GM19468 (cell line): ENCODE measurements at regions not wholly inside any gene's neighbourhood (a gene's known extent, or its start where the extent isn't known, plus 50 kb on each side); places are given as distances from the start of the nearest gene placed in this dataset.

ENCODE experiments used
- ATAC-seq: cut with Tn5 transposase; IDR thresholded peaks from one replicate; pipeline ENCODE4 v1.9.1; 2021; ENCODE audit warnings: mild to moderate bottlenecking, moderate library complexity, moderate number of reproducible peaks; ENCODE audit not compliant: unreplicated experiment; ENCODE audit errors: extremely low read depth

- no peak for ATAC-seq
Measured at GRCh38 chrX:118167361-118167760, 50.8 kb upstream of the KLHL13 start.

- ATAC-seq, result no peak
Measured at GRCh38 chrX:118171356-118171755, 54.7 kb upstream of the KLHL13 start.

GRCh38 chrX:118174516-118175098 is 58.0 kb upstream of the KLHL13 start:
- no peak for ATAC-seq

- no peak for ATAC-seq
Measured at GRCh38 chrX:118177708-118178107, 61.1 kb upstream of the KLHL13 start.

- ATAC-seq, result no peak
Measured at GRCh38 chrX:118178450-118178849, 61.8 kb upstream of the KLHL13 start.

GRCh38 chrX:118179161-118179560 is 62.6 kb upstream of the KLHL13 start:
- no peak for ATAC-seq

- no peak for ATAC-seq
Measured at GRCh38 chrX:118179718-118180117, 63.1 kb upstream of the KLHL13 start.

GRCh38 chrX:118181030-118181429 is 64.4 kb upstream of the KLHL13 start:
- no peak for ATAC-seq

- ATAC-seq, result no peak
Measured at GRCh38 chrX:118182025-118182424, 65.4 kb upstream of the KLHL13 start.

GRCh38 chrX:118182681-118183080 is 66.1 kb upstream of the KLHL13 start:
- no peak for ATAC-seq

- no peak for ATAC-seq
Measured at GRCh38 chrX:118183606-118184005, 67.0 kb upstream of the KLHL13 start.

- ATAC-seq, result no peak
Measured at GRCh38 chrX:118187100-118187499, 70.5 kb upstream of the KLHL13 start.

GRCh38 chrX:118189000-118189399 is 72.4 kb upstream of the KLHL13 start:
- ATAC-seq, result no peak

GRCh38 chrX:118189628-118190027 is 73.0 kb upstream of the KLHL13 start:
- ATAC-seq, result no peak

- ATAC-seq, result no peak
Measured at GRCh38 chrX:118197730-118198129, 81.1 kb upstream of the KLHL13 start.

GRCh38 chrX:118198577-118198976 is 82.0 kb upstream of the KLHL13 start:
- ATAC-seq, result no peak

GRCh38 chrX:118199997-118200396 is 83.4 kb upstream of the KLHL13 start:
- ATAC-seq, result no peak

- no peak for ATAC-seq
Measured at GRCh38 chrX:118205421-118206395, 89.1 kb upstream of the KLHL13 start.

- ATAC-seq, result no peak
Measured at GRCh38 chrX:118207831-118208453, 91.3 kb upstream of the KLHL13 start.

GRCh38 chrX:118208481-118208880 is 91.9 kb upstream of the KLHL13 start:
- no peak for ATAC-seq
